Stimulated activated CD4-positive, alpha-beta T cell treated with anti-CD3 and anti-CD28 coated beads, Interleukin-1b, Interleukin-23, amount 100 ng/mL, for 1 hour (primary cell): ENCODE measurements at regions not wholly inside any gene's neighbourhood (a gene's known extent, or its start where the extent isn't known, plus 50 kb on each side); places are given as distances from the start of the nearest gene placed in this dataset.

Experiments
- DNase-seq, 2 donors: peaks; one replicate each; pipeline ENCODE4 v3.0.0-alpha.2; 2020; ENCODE audit warnings: low read depth in 2 of 2

GRCh38 chr14:101045511-101045910 is 142.0 kb upstream of the RTL1 start:
- DNase-seq = no peak

GRCh38 chr14:101046071-101046470 is 142.5 kb upstream of the RTL1 start:
- no peak for DNase-seq

GRCh38 chr14:101047326-101047725 is 143.8 kb upstream of the RTL1 start:
- DNase-seq = no peak

- no peak for DNase-seq
Observed at GRCh38 chr14:101048766-101049165, 145.2 kb upstream of the RTL1 start.

GRCh38 chr14:101049511-101049910 is 146.0 kb upstream of the RTL1 start:
- DNase-seq = no peak

- no peak for DNase-seq
Observed at GRCh38 chr14:101049942-101050341, 146.4 kb upstream of the RTL1 start.

GRCh38 chr14:101050901-101051490 is 147.5 kb upstream of the RTL1 start:
- DNase-seq = no peak

GRCh38 chr14:101054671-101055070 is 151.1 kb upstream of the RTL1 start:
- no peak for DNase-seq

- no peak for DNase-seq
Observed at GRCh38 chr14:101055106-101055662, 151.7 kb upstream of the RTL1 start.

GRCh38 chr14:101055776-101056374 is 152.4 kb upstream of the RTL1 start:
- DNase-seq = no peak

- DNase-seq = no peak
Observed at GRCh38 chr14:101056446-101056845, 152.9 kb upstream of the RTL1 start.

- no peak for DNase-seq
Observed at GRCh38 chr14:101057394-101057793, 153.9 kb upstream of the RTL1 start.

GRCh38 chr14:101058571-101058970 is 155.0 kb upstream of the RTL1 start:
- DNase-seq = no peak

- no peak for DNase-seq
Observed at GRCh38 chr14:101060171-101060601, 156.7 kb upstream of the RTL1 start.

GRCh38 chr14:101061411-101062064 is 158.0 kb upstream of the RTL1 start:
- DNase-seq = no peak

- no peak for DNase-seq
Observed at GRCh38 chr14:101062065-101062450, 158.5 kb upstream of the RTL1 start.

- no peak for DNase-seq
Observed at GRCh38 chr14:101062601-101063000, 159.1 kb upstream of the RTL1 start.

GRCh38 chr14:101063121-101063520 is 159.6 kb upstream of the RTL1 start:
- DNase-seq = no peak

GRCh38 chr14:101064121-101064661 is 160.7 kb upstream of the RTL1 start:
- DNase-seq = no peak

- no peak for DNase-seq
Observed at GRCh38 chr14:101064718-101065117, 161.2 kb upstream of the RTL1 start.

- no peak for DNase-seq
Observed at GRCh38 chr14:101065246-101065645, 161.7 kb upstream of the RTL1 start.
